ENCODE measurements at regions not wholly inside any gene's neighbourhood (a gene's known extent, or its start where the extent isn't known, plus 50 kb on each side); places are given as distances from the start of the nearest gene placed in this dataset.
"Not testable (repeated sequence)": the region's sequence is repeated elsewhere in the genome, so short reads cannot be mapped to it uniquely, and the experiment has no call there.

GRCh38 chr10:28471652-28472050 lies 61.3 kb upstream of the WAC start:
- DNase-seq (ENCODE audit: low spot score) = no peak
- intact Hi-C loops (cut with DNase I) = no loop called here

GRCh38 chr10:28478646-28479045 lies 54.3 kb upstream of the WAC start:
- no peak for DNase-seq (ENCODE audit: low spot score)
- intact Hi-C loops (cut with DNase I) = no loop called here

GRCh38 chr10:28479425-28479865 lies 53.5 kb upstream of the WAC start:
- no peak for DNase-seq (ENCODE audit: low spot score)
- intact Hi-C loops (cut with DNase I) = no loop called here

GRCh38 chr10:28479927-28480627 lies 52.8 kb upstream of the WAC start:
- no peak for DNase-seq (ENCODE audit: low spot score)
- intact Hi-C loops (cut with DNase I) = no loop called here

GRCh38 chr10:28480628-28480965 lies 52.3 kb upstream of the WAC start:
- intact Hi-C loops (cut with DNase I) = no loop called here
- DNase-seq (ENCODE audit: low spot score) = no peak

- DNase-seq (ENCODE audit: low spot score); intact Hi-C loops (cut with DNase I): not testable (repeated sequence)
These were observed 51.6 kb upstream of the WAC start for GRCh38 chr10:28481346-28481745.

GRCh38 chr10:28481968-28482367 lies 51.0 kb upstream of the WAC start:
- intact Hi-C loops (cut with DNase I) = no loop called here
- DNase-seq (ENCODE audit: low spot score) = no peak
